ENCODE measurements at regions not wholly inside any gene's neighbourhood (a gene's known extent, or its start where the extent isn't known, plus 50 kb on each side); places are given as distances from the start of the nearest gene placed in this dataset.

GRCh38 chr12:68497702-68498101 is 113.0 kb upstream of the RAP1B start:
- TF ChIP-seq POLR2A (IDR thresholded peaks at IDR 0.05; ENCODE audit: low read length) (no peak), GATA1 (IDR thresholded peaks at IDR 0.05; ENCODE audit: low read depth, low read length) (no peak)

Data from erythroblast (primary cell).